ENCODE measurements at regions not wholly inside any gene's neighbourhood (a gene's known extent, or its start where the extent isn't known, plus 50 kb on each side); places are given as distances from the start of the nearest gene placed in this dataset.

DNA sequence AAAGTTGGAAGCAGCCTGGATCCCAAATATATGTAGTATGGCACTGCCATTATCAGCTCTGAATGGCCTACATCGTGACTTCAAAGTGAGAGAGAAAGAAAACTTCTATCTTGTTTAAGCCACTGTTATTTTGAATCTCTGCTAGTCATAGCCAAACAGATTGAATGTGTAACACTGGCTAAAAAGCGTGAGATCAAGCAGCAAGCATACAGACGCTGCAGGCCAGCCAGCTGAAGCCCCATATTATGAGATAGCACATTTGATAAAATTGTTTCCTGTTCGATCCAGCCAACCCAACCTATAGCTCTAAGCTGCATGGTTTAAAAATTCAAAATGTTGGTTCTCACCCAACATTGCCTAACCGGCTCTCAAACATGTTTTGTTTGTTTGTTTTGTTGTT, 95.0 kb downstream of the DUSP6 start:
- no peak for DNase-seq (ENCODE audit: low read depth in 2 of 2, low spot score in 1 of 2)

DNA sequence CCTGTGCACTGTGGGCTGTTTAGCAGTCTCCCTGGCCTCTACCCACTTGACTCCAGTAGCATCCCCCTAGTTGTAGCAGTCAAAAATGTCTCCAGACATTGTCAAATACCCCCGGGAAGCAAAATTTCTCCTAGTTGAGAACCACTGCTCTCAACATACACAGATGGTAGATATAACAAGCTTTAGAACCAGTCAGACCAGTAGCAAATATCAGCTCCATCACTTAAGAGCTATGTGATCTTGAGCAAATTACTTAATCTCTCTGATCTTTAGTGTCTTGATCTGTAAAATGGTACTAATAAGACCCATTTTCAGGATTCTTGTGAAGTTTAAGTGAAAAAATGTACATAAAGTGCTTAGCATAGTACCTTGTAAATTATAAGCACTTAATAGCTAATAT, 96.2 kb downstream of the DUSP6 start:
- DNase-seq (ENCODE audit: low read depth in 2 of 2, low spot score in 1 of 2): no peak

DNA sequence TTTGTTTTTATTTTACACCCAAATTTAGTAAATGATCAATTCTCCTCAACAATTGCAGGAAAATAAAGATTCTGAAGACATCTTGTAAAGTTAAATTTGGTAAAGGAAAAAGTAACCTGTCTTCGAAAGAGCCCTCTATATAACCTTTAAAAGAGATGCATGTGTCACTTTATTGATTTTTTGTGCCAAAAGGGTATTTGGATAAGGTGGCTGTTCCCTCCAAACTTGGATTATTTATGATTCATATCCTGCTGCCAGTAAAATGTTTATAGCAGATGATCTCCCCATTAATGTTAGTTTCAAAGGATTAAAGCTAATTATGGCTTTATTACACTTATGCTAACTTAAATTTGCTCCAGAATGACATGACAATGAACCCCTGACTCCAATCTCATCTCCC, 98.8 kb downstream of the DUSP6 start:
- DNase-seq (ENCODE audit: low read depth in 2 of 2, low spot score in 1 of 2): no peak

DNA sequence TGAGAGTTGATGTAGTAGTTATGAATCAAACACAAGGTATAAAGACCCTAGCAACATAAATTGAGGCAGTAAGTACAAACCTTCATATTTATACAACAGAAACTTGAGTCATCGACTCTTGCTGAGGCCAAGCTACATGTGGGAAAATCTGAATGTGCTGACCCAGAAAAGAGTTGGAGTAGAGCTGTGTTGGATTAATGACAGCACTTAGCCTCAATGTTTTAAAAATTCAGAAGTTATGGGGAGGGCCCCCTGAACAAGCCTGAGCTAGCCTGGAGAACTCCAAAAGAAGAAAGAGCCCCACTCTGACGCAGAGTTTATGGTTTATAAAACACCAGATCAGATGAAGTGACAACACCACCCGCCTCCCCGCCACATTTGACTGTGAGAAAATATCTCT, 100.0 kb downstream of the DUSP6 start:
- no peak for DNase-seq (ENCODE audit: low read depth in 2 of 2, low spot score in 1 of 2)

DNA sequence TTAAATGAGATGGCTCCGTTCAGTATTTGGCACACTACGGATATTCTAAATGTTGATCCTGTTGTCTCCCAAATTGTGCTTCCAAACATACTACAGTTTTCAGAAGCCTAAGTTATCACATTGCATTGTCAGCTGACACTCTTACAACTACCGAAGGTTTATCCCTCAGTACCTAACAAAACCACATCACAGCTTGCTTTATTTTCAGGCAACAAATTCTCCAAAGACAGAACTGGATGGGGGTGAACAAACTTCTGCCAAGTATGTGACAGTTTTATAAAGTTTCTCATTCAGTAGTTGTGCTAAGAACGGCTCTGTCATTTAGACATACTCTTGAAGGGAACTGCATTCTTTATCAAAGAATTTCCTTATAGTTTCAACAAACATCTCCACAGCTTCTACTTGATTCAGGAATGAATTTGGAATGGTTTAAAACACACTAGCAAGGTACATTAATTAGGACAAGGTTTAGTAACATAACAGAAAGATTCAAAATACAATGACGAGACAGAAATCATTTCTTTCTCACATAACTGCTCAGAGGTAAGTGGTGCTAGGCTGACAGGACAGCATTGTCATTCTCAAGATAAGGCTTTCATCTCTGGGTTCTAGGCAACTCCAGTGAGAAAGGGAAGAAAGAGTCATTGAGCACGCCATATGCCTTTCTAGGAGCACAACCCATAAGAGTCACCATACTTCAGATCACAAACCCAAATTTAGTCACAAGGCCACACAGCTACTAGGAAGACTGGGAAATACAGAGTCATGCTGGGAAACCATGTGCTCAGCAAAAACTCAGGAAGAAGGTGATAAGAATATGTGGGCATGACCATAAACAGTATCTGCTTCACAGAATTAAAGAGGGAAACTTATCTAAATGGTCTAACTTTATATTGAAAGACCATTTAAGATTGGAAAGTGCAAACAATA, 100.7 kb downstream of the DUSP6 start:
- no peak for DNase-seq (ENCODE audit: low read depth in 2 of 2, low spot score in 1 of 2)

DNA sequence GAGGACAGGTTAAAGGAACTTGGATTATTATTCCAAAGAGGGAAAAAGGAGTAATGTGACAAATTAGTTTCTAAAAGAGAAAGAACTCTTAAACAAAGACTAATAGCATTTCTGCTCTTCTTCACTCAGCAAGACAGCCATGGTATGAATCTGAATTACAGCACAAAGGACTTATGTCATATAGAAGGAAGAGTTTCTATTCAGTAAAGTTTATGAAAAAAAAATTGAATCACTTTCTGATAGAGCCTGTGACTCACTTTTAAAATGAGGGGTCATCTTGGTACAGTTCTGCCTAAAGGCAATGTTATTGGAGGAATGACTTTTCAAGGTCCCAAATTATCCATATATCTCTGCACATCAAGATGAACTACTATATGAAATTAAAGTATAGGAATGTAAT, 101.7 kb downstream of the DUSP6 start:
- no peak for DNase-seq (ENCODE audit: low read depth in 2 of 2, low spot score in 1 of 2)

DNA sequence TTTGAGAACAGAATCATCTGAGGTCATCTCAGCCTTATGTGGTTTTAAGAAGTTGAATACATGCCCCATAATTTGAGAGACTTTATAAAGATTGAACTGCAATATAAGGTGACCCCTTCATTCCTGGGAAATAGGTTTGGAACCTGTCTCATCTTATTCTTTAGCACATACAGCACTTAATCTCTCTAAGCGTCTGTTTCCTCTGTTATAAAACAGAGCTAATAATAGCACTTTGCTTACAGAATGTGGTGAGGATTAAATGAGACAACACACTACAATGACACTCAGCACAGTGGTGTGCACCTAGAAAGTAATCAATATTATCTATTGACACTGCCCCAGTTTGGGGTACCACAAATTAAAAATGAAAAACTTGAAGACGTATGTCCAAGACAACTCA, 102.1 kb downstream of the DUSP6 start:
- no peak for DNase-seq (ENCODE audit: low read depth in 2 of 2, low spot score in 1 of 2)

DNA sequence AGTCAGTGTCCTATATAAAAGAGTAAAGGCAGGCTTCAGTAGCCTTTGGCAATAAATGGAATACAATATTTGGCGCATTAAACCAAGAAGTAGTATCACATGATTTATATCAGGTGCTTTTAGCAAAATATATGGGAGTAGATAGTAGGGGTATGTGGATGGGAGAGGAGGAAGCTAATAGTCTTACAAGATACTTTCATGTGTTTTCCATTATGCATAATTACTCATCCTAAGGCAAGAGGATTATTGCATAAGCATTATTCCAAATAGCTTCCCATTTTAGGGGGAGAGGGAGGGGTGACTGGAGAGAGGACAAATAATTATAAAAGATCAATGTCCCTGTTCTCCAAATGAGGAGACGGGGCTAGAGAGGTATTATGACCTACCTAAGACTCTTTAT, 104.3 kb downstream of the DUSP6 start:
- no peak for DNase-seq (ENCODE audit: low read depth in 2 of 2, low spot score in 1 of 2)

DNA sequence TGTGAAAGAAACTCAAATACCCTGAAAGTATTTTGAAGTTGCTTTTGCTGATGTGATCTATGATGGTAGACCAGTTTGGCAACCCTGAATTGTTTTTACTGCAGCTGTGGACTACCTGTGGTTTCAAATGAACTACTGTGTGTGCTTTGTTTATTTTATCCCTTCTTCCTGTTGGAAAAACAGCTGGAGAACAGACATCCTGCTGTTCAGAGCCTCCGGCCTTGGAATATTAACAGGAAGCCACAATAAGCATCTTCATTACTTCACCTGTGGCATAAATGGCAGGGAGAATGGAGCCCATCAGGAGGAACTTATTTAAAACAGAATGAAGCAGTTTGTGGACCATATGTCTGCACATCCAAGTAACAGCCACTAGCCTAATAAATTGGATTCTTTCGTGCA, 104.8 kb downstream of the DUSP6 start:
- DNase-seq (ENCODE audit: low read depth in 2 of 2, low spot score in 1 of 2): no peak

DNA sequence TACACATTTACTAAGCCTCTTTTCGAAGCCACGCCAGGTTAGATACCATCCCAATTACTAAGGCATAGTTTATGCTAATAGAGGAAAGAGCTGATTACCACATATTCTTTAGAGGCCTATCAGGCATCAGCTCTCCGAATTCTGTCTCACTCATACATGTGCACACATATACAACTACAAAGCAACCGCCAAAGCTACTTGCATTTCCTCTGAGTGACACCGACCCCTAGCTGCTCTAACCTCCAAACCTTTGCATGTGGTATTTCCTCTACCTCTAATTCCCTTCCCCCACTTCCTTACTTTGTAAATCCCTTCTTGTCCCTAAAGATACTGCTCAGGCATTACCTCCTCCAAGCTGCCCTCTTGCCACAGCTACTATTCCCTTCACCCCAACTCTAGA, 107.2 kb downstream of the DUSP6 start:
- no peak for DNase-seq (ENCODE audit: low read depth in 2 of 2, low spot score in 1 of 2)

DNA sequence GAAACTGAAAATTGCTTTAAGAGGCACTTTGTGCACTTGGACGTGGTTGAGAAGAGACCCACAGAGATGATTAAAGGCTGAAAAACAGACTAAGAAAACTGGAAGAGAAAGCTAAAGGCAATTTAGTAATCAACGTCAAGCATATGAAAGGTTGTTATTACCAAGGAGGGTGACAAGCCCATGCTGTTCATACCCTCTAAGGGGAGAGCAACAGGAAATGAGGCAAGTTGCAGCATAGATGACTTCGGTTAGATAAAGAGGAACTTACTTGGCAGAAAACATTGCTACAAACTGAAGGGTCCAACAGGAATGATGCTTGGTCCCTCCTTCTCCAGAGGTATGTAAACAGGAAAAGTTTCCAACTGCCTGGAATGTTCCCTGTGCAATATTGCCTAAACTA, 107.8 kb downstream of the DUSP6 start:
- no peak for DNase-seq (ENCODE audit: low read depth in 2 of 2, low spot score in 1 of 2)

DNA sequence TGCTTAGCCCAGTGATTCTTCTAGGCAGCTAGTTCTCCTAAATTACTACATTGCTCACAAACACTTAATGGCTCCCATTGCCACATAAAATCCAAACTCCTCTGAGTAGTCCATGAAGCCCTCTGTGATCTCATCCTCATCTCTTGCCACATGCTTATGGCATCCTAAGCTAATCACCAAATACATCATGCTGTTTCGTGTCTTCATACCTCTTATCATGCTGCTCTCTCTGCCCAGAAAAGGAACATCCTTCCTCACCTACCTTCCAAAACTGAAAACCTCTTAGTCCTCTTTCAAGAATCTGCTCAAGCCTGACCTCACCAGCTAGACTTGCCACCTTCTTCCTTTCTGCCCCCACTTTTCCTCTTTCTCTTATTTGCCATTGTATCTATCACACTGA, 108.5 kb downstream of the DUSP6 start:
- no peak for DNase-seq (ENCODE audit: low read depth in 2 of 2, low spot score in 1 of 2)

DNA sequence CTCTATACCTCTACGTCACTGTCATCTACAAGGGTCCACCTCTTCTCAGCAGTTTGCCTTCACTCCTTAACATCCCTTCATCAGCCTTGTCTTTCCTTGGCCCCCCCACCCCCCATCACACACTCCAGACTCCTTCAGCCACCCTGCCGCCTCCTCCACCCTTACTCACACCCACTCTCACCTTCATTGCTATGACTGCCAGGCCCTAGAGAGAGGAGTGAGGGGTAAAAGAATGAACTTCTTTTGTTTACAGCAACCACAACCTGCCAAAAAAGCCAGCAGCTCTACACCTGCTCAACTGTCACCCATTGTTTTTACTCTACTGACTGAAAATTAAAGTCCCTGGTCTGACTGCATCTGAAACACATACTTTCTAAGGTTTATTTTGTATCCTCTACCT, 112.8 kb downstream of the DUSP6 start:
- no peak for DNase-seq (ENCODE audit: low read depth in 2 of 2, low spot score in 1 of 2)

DNA sequence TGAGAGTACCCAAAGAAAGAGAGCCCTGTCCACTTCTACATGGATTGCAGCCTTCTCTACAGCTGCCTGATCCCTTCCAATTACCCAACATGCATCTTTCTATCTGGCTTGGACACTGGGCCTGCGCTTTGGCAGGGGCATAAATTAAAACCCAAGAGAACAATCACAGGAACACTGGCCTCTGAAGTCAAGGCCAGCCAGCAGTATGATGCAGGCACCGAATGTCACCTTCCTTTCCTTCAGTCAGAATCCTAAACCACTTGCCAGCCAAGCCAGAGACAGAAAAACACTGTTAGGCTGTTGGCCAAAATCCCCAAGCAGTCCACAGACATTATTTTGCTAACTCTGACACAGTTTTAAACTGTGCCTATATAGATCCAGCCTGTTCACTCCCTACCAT, 113.7 kb downstream of the DUSP6 start:
- no peak for DNase-seq (ENCODE audit: low read depth in 2 of 2, low spot score in 1 of 2)

DNA sequence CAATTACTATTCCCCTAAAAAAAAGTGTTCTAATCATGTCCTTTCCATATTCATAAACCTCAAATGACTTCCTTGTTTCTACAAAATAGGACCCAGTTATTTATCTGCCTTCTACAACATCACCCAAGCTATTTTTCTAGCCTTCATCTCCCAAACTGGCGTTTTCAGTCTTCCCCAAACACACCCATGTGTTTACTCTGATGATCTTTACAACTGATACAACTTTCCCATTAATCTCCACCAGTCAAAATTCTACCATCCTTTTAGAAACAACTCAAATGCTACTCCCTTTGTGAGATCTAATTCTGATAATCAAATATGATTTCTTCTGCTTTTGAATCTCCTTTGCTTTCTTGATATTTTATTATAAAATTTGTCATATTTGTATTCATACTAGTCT, 114.5 kb downstream of the DUSP6 start:
- DNase-seq (ENCODE audit: low read depth in 2 of 2, low spot score in 1 of 2): no peak

DNA sequence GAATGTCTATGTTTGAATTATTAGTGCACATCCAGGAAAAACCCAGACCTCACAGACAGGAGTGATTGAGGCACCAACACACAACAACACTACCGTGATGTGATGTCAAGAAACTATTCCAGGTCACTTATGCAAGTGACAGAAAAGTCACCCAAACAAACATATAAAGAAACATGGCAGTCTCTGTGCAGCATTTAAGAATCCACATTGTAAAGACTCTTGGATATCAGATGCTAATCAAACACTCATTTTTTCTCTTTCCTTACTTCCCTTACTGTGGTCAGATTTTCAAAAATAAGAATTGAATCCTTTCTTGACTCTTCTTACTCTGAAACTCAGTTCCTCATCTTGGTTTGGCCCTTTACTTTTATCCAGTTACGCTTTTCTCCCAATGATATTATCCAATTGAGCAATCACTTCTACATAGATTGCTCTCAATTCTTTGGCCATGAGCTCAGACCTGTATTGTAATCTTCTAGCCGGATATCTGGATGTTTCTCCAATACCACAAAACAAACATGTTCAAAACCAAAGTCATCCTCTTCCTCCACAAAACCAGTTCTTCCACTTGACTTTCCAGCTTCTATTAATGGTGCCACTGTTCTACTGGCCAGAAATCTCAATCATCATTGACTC, 115.4 kb downstream of the DUSP6 start:
- DNase-seq (ENCODE audit: low read depth in 2 of 2, low spot score in 1 of 2): no peak

DNA sequence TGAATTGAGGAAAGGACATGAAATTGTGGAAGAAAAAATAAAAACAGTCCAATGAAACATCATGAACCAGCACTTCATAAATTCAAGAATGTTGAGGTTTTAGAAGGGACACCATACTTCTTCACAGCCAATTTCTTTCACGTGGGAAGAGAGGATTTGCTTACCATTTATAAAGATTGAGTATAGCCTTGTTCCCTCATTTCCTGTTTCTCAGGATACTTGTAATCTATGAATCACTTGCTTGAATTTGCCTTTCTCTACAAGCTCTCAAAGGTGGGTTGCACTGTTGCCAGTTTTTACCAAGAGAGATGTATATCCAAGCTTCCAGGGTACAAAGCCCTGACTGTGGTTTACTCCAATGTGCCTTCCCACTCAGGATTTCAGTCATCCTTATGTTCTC, 116.1 kb downstream of the DUSP6 start:
- no peak for DNase-seq (ENCODE audit: low read depth in 2 of 2, low spot score in 1 of 2)

DNA sequence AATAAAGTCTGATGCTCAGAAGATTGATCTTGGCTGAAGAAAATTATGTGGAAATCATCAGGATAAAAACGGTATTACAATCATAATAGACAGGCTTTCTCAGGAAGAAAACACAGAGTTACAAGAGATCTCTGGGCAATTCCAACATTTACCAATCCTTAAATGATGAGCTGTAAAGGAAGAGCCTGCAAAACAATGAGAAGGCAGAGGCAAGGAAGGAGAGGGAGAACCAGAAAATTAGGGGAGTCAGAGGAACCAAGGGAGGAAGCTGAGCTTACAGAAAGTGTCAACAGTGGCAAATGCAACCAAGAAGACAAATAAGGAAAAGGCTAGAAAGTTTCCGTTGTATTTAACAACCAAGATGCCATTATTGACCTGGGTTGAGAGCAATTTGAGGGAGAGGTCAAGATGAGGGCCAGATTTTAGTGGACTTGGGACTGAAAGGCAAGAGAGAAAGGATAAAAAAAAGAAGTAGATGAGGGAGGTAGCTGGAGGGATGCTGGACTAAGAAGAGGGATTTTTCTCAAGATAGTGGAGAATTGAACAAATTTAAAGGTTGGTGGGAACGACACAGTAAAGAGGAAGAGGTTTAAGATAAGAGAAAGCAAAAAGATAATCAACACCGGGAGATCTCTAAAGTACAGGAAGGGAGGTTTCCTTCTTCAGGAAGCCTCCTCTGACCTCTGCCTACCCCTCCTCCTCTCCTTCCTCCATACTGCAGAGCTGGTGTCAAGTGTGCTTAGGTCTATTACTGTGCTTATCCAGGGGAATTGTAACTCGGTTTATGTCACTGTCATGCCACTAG, 116.9 kb downstream of the DUSP6 start:
- DNase-seq (ENCODE audit: low read depth in 2 of 2, low spot score in 1 of 2): no peak

DNA sequence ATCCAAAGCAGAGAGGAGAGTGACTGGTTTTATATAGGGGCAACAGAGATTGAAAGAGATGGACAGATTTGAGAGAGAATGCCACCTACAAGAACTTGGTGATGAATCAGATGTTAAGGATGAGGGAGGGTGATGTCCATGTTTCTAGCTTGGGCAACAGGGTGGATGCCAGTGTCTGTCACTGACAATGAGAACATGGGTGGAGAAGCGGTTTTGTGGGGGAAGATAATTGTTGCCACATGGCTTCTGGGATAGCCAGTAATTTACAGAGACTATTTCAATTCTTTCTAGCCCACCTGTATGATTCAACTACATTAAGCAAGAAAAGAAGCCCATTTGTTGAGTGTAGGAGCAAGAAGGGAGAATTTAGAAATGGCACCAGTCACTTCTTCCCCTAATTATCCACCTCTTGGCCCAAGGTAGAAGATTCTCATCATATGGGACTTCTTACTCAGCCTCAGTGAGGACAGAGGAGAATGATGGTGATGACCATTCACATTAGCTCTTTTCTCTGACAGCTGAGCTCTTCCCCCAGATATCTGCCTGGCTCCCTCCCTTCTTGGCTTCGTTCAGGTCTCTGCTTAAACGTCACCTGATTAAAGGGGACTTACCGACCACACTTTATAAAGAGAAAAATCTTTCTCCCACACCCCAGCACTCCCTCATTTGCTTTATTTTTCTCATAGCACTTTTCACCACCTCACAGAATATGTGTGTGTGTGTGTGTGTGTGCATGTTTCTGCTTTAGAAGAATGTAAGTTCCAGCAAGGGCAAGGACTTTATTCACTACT, 117.8 kb downstream of the DUSP6 start:
- no peak for DNase-seq (ENCODE audit: low read depth in 2 of 2, low spot score in 1 of 2)

DNA sequence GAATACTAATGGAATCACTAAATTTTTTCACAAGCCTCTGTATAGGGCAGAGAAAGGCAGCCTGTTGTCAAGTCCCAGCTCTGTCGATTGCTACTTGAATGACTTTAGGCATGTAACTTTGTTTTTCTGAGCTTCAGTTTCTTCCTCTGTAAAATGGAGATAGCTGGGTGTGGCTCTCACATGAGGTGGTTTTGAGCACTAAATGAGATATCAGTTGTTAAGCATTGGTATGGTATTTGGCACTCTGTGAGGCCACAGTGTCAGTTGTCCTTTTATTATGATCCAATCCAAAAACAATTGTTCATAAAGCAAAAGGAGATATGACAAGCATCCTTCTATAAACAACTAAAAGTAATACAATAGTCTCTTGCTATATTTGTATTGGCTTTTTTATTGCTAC, 120.6 kb downstream of the DUSP6 start:
- DNase-seq (ENCODE audit: low read depth in 2 of 2, low spot score in 1 of 2): no peak
